Spleen (tissue), 11 donors: ENCODE measurements at regions not wholly inside any gene's neighbourhood (a gene's known extent, or its start where the extent isn't known, plus 50 kb on each side); places are given as distances from the start of the nearest gene placed in this dataset.

Source experiments
- DNase-seq: peaks from one replicate; pipeline ENCODE4 v3.0.0-alpha.2; 2020
- H3K27ac ChIP-seq, 8 donors: fragments of 200-600 bp; sonication (generic) in 7 of 8; 1 replicate in 4 of 8; 2 replicates in 4 of 8; pipeline versions ENCODE4 v1.5.0 to v1.8.0; 2016 to 2021; ENCODE audit warnings: inconsistent platforms in 4 of 8, mild to moderate bottlenecking in 4 of 8, moderate library complexity in 1 of 8
- H3K27me3 ChIP-seq, 7 donors: fragments of 200-600 bp; sonication (generic) in 6 of 7; replicated peaks in 1 of 7; 1 replicate in 4 of 7; 2 replicates in 3 of 7; pipeline versions ENCODE4 v1.5.0 to v1.8.0; 2016 to 2021; ENCODE audit warnings: inconsistent platforms in 3 of 7, mild to moderate bottlenecking in 1 of 7
- H3K36me3 ChIP-seq, 6 donors: fragments of 200-600 bp; sonication (generic) in 5 of 6; 1 replicate in 4 of 6; 2 replicates in 2 of 6; pipeline versions ENCODE4 v1.5.0 to v1.8.0; 2016 to 2021; ENCODE audit warnings: inconsistent platforms in 2 of 6
- H3K4me1 ChIP-seq, 6 donors: fragments of 200-600 bp; sonication (generic) in 5 of 6; 1 replicate in 3 of 6; 2 replicates in 3 of 6; pipeline versions ENCODE4 v1.5.0 to v1.8.0; 2016 to 2021; ENCODE audit warnings: inconsistent platforms in 3 of 6
- H3K4me3 ChIP-seq, 8 donors: fragments of 200-600 bp; sonication (generic) in 7 of 8; 1 replicate in 4 of 8; 2 replicates in 4 of 8; pipeline versions ENCODE4 v1.5.0 to v1.8.0; 2016 to 2021; ENCODE audit warnings: inconsistent platforms in 4 of 8, mild to moderate bottlenecking in 4 of 8, moderate library complexity in 2 of 8
- H3K9me3 ChIP-seq, 8 donors: fragments of 200-600 bp; sonication (generic) in 7 of 8; 1 replicate in 4 of 8; 2 replicates in 4 of 8; pipeline versions ENCODE4 v1.5.0 to v1.8.0; 2016 to 2021; ENCODE audit warnings: inconsistent platforms in 4 of 8
- POLR2A ChIP-seq, 3 donors: fragments of 450-650 bp; IDR thresholded peaks; one replicate each; pipeline ENCODE4 v1.5.1; 2017; ENCODE audit warnings: antibody characterized with exemption in 3 of 3, mild to moderate bottlenecking in 1 of 3
- POLR2AphosphoS5 ChIP-seq, 3 donors: sonication (generic); formaldehyde crosslinking; IDR thresholded peaks; one replicate each; pipeline ENCODE4 v1.5.1; 2017; ENCODE audit warnings: antibody characterized with exemption in 3 of 3
- WGBS, 5 donors: extraction: QIAGEN DNeasy Blood & Tissue Kit in 3 of 5; methylation state at CpG; one replicate each; pipeline versions ENCODE4 v1.1.5 to v1.1.7; 2013 to 2018; 5-methylcytosine and 5-hydroxymethylcytosine counted together
- intact Hi-C: fragments of 100-400 bp; cut with DNase I; formaldehyde crosslinking; loops from one replicate; pipeline ENCODE4 v1.15.0; 2023; ENCODE audit warnings: low total_unique reads
- TF ChIP-seq, protein P1 (sequence below), 11 experiments: fragments of 200-600 bp in 7 of 11; fragments of 450-650 bp in 4 of 11; sonication (generic) in 4 of 11; IDR thresholded peaks in 8 of 11; conservative IDR thresholded peaks in 3 of 11; 1 replicate in 7 of 11; 2 replicates in 4 of 11; pipeline versions ENCODE4 v1.4.0 to v1.8.0; 2016 to 2021; ENCODE audit warnings: antibody characterized with exemption in 11 of 11, inconsistent platforms in 4 of 11, mild to moderate bottlenecking in 1 of 11
- donor health status: healthy with polysubstance abuse.
- donor health status: DM: no; HTN: no; CAD: no; lungs with moderate emphysema.
- donor health status: DM: no; HTN: no; CAD: no.
- donor health status: Bipolar disorder and iron deficiency.
- donor health status: healthy.
- donor health status: DM: no; HTN: no; CAD: no.
- donor health status: DM: yes; HTN: yes; CAD: no.

DNA sequence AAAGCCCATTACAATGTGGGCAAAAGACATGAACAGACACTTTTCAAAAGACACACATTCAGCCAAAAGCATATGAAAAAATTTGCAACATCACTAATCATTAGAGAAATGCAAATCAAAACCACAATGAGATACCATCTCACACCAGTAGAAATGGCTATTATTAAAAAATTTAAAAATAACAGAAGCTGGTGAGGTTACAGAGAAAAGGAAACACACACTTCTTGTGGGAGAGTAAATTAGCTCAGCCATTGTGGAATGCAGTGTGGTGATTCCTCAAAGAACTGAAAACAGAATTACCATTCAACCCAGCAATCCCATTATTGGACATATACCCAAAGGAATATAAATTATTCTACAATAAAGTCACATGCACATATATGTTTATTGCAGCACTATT is 585.2 kb upstream of the TUSC1 start:
- Histone ChIP-seq H3K9me3 (peaks cover 0 to 7% (median 0%) of the 10 kb centered on the region in 8 donors), H3K4me1 (no peaks in the 10 kb centered on the region), H3K36me3 (no peaks in the 10 kb centered on the region), H3K4me3 (no peak overlapping the region), H3K27me3 (no peaks in the 10 kb centered on the region), H3K27ac (no peak overlapping the region)
- intact Hi-C loops = no loop called here
- DNase-seq = no peak
- TF ChIP-seq POLR2A (IDR thresholded peaks at IDR 0.05) = no peak
- TF ChIP-seq, protein P1, sequence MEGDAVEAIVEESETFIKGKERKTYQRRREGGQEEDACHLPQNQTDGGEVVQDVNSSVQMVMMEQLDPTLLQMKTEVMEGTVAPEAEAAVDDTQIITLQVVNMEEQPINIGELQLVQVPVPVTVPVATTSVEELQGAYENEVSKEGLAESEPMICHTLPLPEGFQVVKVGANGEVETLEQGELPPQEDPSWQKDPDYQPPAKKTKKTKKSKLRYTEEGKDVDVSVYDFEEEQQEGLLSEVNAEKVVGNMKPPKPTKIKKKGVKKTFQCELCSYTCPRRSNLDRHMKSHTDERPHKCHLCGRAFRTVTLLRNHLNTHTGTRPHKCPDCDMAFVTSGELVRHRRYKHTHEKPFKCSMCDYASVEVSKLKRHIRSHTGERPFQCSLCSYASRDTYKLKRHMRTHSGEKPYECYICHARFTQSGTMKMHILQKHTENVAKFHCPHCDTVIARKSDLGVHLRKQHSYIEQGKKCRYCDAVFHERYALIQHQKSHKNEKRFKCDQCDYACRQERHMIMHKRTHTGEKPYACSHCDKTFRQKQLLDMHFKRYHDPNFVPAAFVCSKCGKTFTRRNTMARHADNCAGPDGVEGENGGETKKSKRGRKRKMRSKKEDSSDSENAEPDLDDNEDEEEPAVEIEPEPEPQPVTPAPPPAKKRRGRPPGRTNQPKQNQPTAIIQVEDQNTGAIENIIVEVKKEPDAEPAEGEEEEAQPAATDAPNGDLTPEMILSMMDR (IDR thresholded peaks at IDR 0.05 in 8 of 11, conservative IDR thresholded peaks at IDR 0.05 in 3 of 11) = no peak
- TF ChIP-seq POLR2AphosphoS5 (IDR thresholded peaks at IDR 0.05) = no peak

DNA sequence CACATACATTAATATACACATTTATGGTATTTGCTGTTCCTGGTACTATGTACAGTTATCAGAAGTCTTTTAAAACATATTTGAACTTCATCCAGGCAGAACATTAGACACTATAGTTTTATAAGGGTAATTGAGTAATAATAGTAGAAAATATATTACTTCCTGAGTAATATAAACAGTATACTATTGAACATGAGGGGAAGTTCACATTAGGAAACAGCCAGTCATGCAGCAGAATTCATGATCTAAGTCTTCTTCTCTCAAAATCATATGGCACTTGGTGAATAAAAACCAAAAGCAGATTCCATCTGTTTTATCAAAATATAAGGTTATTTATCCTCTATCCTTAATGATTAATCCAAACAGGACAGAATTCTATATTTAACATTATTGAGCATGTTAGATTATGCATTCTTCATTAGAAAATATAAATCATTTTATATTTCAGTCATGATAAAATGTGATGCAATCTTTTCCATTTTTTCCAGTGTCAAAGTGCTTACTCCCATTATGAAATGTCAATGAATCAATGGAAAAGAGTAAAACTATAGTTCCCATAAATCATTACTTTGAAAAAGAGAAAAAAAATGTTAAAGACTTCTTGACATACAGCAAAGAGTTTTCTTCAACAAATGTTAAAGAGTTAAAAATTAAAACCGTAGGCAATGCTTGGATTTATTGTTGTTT is 584.3 kb upstream of the TUSC1 start:
- H3K27me3 ChIP-seq = no peaks in the 10 kb centered on the region
- H3K9me3 ChIP-seq = peaks cover 0 to 7% (median 0%) of the 10 kb centered on the region in 8 donors
- intact Hi-C loops = no loop called here
- no peak for DNase-seq
- H3K36me3 ChIP-seq = no peaks in the 10 kb centered on the region
- TF ChIP-seq POLR2AphosphoS5 (IDR thresholded peaks at IDR 0.05) (no peak), POLR2A (IDR thresholded peaks at IDR 0.05) (no peak)
- TF ChIP-seq, protein P1 (IDR thresholded peaks at IDR 0.05 in 8 of 11, conservative IDR thresholded peaks at IDR 0.05 in 3 of 11) = no peak
- WGBS, 5 donors = 62 to 79% (median 68%) methylated on average over 1 of the region's 1 CpG
- no peaks in the 10 kb centered on the region for H3K4me1 ChIP-seq
- no peak overlapping the region for H3K4me3 ChIP-seq
- H3K27ac ChIP-seq = no peak overlapping the region

DNA sequence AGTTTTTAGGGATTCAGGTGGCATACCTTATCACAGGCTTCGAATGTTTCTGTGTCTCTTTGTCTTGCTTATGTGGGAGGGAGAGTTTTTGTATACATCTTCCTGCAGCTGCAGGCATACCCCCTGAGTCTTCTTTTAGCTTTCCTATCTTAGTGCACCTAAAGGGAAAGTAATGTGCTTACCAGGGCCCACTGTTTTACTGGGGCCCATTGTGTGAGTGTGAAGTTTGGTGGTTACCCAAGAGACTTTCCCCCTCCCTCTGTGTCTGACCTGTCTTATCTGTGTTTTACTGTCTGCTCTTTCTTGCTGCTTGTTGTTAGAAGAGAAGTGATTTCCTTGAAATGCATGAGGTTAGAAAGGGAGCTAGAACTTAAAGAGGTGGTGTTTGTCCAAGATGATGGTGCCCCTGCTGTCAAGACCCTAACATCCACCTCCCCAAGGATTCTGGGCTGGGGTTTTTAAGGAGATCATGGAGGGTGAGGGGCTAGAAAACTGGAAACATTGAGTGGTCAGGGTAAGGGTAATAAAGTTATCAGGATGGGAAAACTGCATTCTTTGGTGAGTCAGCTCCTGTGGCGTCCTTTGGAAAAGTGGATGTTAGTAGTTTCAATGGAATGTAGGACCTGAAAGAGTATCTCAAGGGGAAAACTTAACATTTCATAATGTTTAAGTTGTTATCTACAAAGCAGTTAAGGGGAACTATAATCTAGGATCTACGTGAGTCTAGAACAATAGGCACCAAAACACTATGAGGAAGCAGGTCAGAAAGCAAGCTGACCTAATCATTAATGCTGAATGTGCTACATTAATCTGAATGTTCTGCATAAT is 583.5 kb upstream of the TUSC1 start:
- Histone ChIP-seq H3K9me3 (peaks cover 0 to 7% (median 0%) of the 10 kb centered on the region in 8 donors), H3K4me1 (no peaks in the 10 kb centered on the region), H3K36me3 (no peaks in the 10 kb centered on the region), H3K4me3 (no peak overlapping the region), H3K27ac (no peak overlapping the region), H3K27me3 (no peaks in the 10 kb centered on the region)
- intact Hi-C loops = no loop called here
- WGBS, 5 donors = 57 to 77% (median 67%) methylated on average over 3 of the region's 3 CpGs
- TF ChIP-seq POLR2A (IDR thresholded peaks at IDR 0.05) = no peak
- TF ChIP-seq, protein P1 (IDR thresholded peaks at IDR 0.05 in 8 of 11, conservative IDR thresholded peaks at IDR 0.05 in 3 of 11) = no peak
- no peak for TF ChIP-seq POLR2AphosphoS5 (IDR thresholded peaks at IDR 0.05)
- DNase-seq = no peak

DNA sequence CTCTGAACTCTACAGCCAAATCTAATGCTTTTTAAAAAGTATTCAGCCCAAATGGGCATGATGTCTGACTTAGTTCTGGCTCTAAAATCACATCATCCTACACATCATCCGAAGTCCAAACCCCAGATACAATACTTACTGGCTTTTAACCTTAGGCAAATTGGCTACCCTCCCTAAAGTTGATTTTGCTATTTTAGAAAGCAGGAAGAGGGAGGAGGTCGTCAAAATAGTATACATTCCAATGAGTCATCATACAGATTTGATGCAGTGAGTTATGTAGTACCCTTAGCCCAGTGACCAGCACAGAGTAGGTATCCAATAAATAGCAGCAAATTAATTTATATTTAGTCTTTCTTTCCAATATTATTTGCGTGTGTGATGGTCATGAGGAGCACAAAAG is 582.0 kb upstream of the TUSC1 start:
- Histone ChIP-seq H3K4me3 (no peak overlapping the region), H3K36me3 (no peaks in the 10 kb centered on the region), H3K27me3 (no peaks in the 10 kb centered on the region), H3K27ac (no peak overlapping the region), H3K9me3 (peaks cover 0 to 7% (median 0%) of the 10 kb centered on the region in 8 donors), H3K4me1 (no peaks in the 10 kb centered on the region)
- 43 to 69% (median 60%) methylated on average over 3 of the region's 3 CpGs for WGBS, 5 donors
- TF ChIP-seq, protein P1 (IDR thresholded peaks at IDR 0.05 in 8 of 11, conservative IDR thresholded peaks at IDR 0.05 in 3 of 11) = no peak
- TF ChIP-seq POLR2A (IDR thresholded peaks at IDR 0.05) (no peak), POLR2AphosphoS5 (IDR thresholded peaks at IDR 0.05) (no peak)
- no peak for DNase-seq
- intact Hi-C loops = no loop called here
